ENCODE measurements at regions not wholly inside any gene's neighbourhood (a gene's known extent, or its start where the extent isn't known, plus 50 kb on each side); places are given as distances from the start of the nearest gene placed in this dataset.

DNA sequence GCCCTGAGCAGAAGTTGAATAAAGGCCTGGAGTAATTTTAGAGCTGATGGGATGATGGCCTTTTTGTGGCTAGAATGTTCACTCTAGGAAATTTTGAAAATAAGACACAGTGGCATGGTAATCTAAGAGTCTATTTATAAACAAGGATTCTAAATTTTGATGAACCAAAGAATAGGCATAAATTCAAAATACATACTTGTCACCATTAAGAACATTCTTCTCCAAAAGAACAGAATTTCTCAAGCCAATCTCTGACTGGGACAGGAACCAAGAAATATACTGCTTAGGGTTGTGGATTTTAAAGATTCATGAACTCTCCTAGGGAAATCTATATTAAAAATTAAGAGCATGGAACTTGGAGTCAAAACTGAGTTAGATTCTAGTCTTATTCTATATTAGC lies 98.2 kb upstream of the SETBP1 start:
- no peak for TF ChIP-seq CTCF (IDR thresholded peaks at IDR 0.05)
- TF ChIP-seq POLR2A (IDR thresholded peaks at IDR 0.05), result no peak
- TF ChIP-seq POLR2AphosphoS5 (IDR thresholded peaks at IDR 0.05), result no peak

Data from gastroesophageal sphincter (tissue), 3 donors.